Skeletal muscle tissue (tissue), 3 donors: ENCODE measurements at regions not wholly inside any gene's neighbourhood (a gene's known extent, or its start where the extent isn't known, plus 50 kb on each side); places are given as distances from the start of the nearest gene placed in this dataset.

Experiments
- H3K27ac ChIP-seq: one replicate; pipeline ENCODE4 v1.7.0; 2013; ENCODE audit warnings: mild to moderate bottlenecking, low read depth, low read length, inconsistent platforms
- H3K27me3 ChIP-seq, 3 donors: one replicate each; pipeline ENCODE4 v1.7.0; 2013; ENCODE audit warnings: low read length in 3 of 3; ENCODE audit not compliant: control insufficient read depth in 3 of 3, insufficient read depth in 3 of 3
- H3K36me3 ChIP-seq, 3 donors: one replicate each; pipeline ENCODE4 v1.7.0; 2013; ENCODE audit warnings: low read length in 3 of 3; ENCODE audit not compliant: control insufficient read depth in 3 of 3, insufficient read depth in 3 of 3
- H3K4me1 ChIP-seq, 3 donors: one replicate each; pipeline ENCODE4 v1.7.0; 2013; ENCODE audit warnings: low read length in 3 of 3, mild to moderate bottlenecking in 3 of 3; ENCODE audit not compliant: control insufficient read depth in 3 of 3, insufficient read depth in 3 of 3
- H3K4me3 ChIP-seq, 3 donors: one replicate each; pipeline ENCODE4 v1.7.0; 2013; ENCODE audit warnings: low read length in 3 of 3
- H3K9ac ChIP-seq, 3 donors: one replicate each; pipeline ENCODE4 v1.7.0; 2013; ENCODE audit warnings: low read length in 3 of 3, mild to moderate bottlenecking in 3 of 3, moderate library complexity in 2 of 3, low read depth in 1 of 3
- H3K9me3 ChIP-seq, 3 donors: one replicate each; pipeline ENCODE4 v1.7.0; 2013; ENCODE audit warnings: low read length in 3 of 3; ENCODE audit not compliant: control insufficient read depth in 3 of 3
- donor health status: Osteomylitis.

DNA sequence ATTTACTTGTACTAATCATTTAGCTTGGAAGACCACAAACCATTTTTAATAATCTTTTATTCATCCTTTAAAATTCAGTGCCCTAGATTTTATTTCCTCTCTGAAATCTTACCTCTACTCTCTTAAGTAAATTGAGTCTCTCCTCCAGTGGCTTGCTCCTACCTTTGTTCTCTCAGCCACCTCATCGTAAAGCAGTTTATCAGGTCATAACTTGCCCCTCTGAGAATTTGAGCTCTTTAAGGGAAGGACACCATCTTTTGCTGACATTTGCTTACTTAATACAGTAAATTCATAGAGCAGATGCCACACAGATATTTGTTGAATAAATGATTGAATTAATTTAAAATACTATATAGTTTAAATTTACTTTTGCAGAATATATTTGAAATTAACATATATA is 794.3 kb downstream of the C12orf50 start:
- H3K9ac ChIP-seq = no peak overlapping the region
- H3K4me1 ChIP-seq = no peaks in the 10 kb centered on the region
- no peak overlapping the region for H3K4me3 ChIP-seq
- no peaks in the 10 kb centered on the region for H3K9me3 ChIP-seq
- H3K27me3 ChIP-seq = no peaks in the 10 kb centered on the region
- no peak overlapping the region for H3K27ac ChIP-seq
- H3K36me3 ChIP-seq = no peaks in the 10 kb centered on the region

DNA sequence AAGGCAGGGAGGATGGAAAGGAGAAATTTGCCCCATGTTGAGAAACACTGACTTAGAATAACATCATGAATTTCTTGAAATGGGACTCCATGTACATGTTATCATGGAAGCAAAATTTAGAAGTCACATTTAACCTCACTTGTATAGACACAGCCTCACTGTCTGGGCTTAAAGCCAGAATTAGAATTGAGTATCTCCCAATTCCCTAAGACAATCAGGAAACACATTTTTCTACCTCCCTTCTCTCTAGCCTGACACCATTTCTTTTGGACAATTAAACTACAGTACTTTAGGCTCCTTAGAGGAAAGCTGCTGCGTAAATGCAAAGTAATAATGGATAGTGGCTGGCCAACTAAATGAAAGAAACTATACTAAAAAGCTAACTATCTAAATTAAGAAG is 795.5 kb downstream of the C12orf50 start:
- H3K4me3 ChIP-seq = no peak overlapping the region

DNA sequence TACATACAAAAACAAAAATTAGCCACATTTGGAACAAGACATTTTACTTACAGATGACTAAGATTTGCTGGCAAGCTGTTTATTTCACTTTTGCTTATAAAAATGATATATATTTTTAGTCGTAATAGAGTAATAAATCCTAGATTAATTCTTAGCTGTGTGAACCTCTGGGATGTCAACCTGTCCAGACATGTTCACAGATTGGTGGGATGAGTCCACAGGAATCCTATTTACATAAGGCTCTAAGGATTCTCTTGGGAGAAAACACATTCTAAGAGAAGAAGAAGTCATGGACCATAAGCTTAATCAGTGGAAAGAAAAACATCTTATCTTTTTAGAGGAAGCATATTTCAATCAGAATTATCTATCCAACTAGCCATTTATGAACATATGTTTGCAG is 797.4 kb downstream of the C12orf50 start:
- Histone ChIP-seq H3K36me3 (no peaks in the 10 kb centered on the region), H3K4me3 (no peak overlapping the region), H3K4me1 (no peaks in the 10 kb centered on the region), H3K27ac (no peak overlapping the region), H3K9me3 (no peaks in the 10 kb centered on the region), H3K9ac (no peak overlapping the region), H3K27me3 (no peaks in the 10 kb centered on the region)

More for the DNA sequence above, 795.5 kb downstream of the C12orf50 start:
- Histone ChIP-seq H3K4me1 (no peaks in the 10 kb centered on the region), H3K9ac (no peak overlapping the region), H3K27ac (no peak overlapping the region), H3K27me3 (no peaks in the 10 kb centered on the region), H3K36me3 (no peaks in the 10 kb centered on the region), H3K9me3 (no peaks in the 10 kb centered on the region)

DNA sequence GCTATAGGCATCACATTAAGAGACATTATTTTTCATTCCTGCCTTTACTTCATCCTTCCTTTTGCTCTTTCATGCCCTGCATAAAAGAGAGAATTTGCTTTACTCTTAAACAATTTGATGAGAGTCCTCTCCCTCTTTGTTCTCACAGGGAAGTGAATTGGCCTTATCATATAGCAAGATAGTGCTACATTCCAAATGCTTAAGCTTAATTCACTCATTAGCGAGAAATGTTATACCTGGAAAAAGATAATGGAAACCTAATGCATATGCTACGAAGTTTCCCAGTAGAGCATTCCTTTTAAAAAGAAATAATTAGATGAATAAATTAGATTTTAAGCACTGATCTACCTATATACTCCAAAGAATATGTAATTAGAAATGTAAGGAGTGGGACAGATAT is 798.8 kb downstream of the C12orf50 start:
- Histone ChIP-seq H3K4me1 (no peaks in the 10 kb centered on the region), H3K9ac (no peak overlapping the region), H3K9me3 (no peaks in the 10 kb centered on the region), H3K27ac (no peak overlapping the region), H3K36me3 (no peaks in the 10 kb centered on the region), H3K4me3 (no peak overlapping the region), H3K27me3 (no peaks in the 10 kb centered on the region)

DNA sequence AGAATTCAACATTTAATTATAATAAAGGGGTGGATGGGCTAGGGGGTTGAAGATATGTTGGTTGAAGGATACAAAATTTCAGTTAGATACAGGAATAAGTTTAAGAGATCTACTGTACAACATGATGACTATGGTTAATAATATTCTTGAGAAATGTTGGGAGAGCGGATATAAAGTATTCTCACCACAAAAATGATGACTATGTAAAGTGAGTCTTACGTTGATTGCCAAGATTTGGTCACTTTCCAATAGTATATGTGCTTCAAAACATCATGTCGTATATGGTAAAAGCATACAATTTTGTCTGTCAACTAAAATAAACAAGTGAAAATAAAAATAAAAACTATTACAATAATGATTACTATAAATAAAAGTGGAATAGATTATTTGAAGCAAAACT is 802.0 kb downstream of the C12orf50 start:
- Histone ChIP-seq H3K4me1 (no peaks in the 10 kb centered on the region), H3K27ac (no peak overlapping the region), H3K9ac (no peak overlapping the region), H3K4me3 (no peak overlapping the region), H3K36me3 (no peaks in the 10 kb centered on the region), H3K9me3 (no peaks in the 10 kb centered on the region), H3K27me3 (no peaks in the 10 kb centered on the region)

DNA sequence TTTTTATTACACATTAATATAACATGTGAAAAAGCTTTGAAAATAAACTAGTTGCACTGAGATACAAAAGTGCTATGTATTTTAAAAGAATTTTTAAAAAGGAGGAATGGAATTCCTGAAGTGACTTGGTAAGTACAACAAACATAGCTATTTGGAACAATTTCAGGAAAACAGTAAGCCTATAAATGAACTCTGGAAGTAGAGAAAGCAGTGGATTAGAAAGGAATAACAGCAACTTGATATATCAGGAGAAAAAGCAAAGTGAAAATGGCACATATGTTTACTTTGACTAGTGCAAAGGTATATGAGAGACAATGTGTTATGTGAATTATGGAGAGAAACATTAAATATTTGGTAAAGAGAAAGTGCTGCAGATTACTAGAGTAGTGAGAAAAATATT is 811.7 kb downstream of the C12orf50 start:
- no peaks in the 10 kb centered on the region for H3K9me3 ChIP-seq
- H3K4me3 ChIP-seq = no peak overlapping the region
- no peak overlapping the region for H3K27ac ChIP-seq

DNA sequence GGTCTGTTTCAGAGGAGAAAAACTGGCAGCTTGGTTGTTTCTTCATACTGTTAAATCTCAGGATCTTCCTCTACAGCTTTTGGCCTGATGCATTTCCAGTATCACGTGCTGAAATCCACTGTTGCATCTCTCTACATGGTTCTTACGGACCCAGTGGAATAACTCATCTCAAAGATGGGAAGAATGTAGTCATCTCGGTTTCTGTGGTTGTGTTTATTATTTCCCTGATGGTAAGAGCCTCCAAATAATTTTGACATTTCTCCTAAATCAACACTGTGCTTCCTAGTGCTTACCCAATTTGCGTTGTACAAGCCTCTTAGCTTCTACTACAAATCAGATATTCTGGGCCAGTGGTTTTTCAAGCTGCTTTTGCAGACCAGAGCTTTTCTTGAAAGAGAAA is 812.8 kb downstream of the C12orf50 start:
- Histone ChIP-seq H3K27ac (no peak overlapping the region), H3K36me3 (no peaks in the 10 kb centered on the region), H3K9me3 (no peaks in the 10 kb centered on the region), H3K4me3 (no peak overlapping the region), H3K4me1 (no peaks in the 10 kb centered on the region), H3K9ac (no peak overlapping the region), H3K27me3 (no peaks in the 10 kb centered on the region)

More for the DNA sequence above, 811.7 kb downstream of the C12orf50 start:
- Histone ChIP-seq H3K27me3 (no peaks in the 10 kb centered on the region), H3K9ac (no peak overlapping the region), H3K4me1 (no peaks in the 10 kb centered on the region), H3K36me3 (no peaks in the 10 kb centered on the region)

DNA sequence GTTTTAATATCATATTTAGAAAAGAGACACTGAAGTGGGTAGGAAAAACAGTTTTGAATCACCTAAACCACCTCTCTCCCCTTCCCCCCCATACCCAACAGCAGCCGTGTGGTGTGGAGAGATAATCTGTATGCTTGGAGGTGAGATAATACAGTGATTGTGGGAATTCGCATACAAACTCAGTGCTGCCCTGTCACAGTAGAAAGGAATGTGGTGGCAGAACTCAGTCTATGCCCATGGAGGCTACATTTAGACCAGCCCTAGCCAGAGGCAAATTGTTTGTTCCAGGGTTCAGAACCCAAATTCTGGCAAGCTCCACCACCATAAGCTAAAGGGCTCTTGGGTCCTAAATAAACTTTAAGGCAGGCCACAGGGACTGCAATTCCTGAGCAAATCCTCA is 827.0 kb downstream of the C12orf50 start:
- Histone ChIP-seq H3K9ac (no peak overlapping the region), H3K27ac (no peak overlapping the region), H3K36me3 (no peaks in the 10 kb centered on the region), H3K4me1 (no peaks in the 10 kb centered on the region), H3K4me3 (no peak overlapping the region), H3K9me3 (no peaks in the 10 kb centered on the region), H3K27me3 (no peaks in the 10 kb centered on the region)

DNA sequence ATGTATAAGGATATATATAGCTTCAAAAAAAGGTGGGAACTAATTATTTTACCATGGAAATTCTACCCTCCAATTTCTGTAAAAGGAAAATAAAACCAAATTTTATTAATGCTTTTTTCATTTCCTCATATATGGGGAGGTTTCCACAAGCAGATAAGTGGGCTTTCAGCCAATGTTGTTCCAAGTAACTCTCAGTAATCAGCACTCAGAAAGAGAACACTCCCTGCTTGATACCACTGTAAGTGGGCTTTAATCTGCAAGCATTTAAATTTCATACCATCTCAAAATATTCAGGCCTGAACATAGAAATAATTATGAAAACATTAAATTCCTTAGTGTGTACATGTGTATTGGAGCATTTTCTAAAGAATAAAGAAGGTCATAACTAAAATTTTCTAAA is 827.6 kb downstream of the C12orf50 start:
- Histone ChIP-seq H3K27ac (no peak overlapping the region), H3K9ac (no peak overlapping the region), H3K36me3 (no peaks in the 10 kb centered on the region), H3K27me3 (no peaks in the 10 kb centered on the region), H3K4me3 (no peak overlapping the region), H3K4me1 (no peaks in the 10 kb centered on the region), H3K9me3 (no peaks in the 10 kb centered on the region)

DNA sequence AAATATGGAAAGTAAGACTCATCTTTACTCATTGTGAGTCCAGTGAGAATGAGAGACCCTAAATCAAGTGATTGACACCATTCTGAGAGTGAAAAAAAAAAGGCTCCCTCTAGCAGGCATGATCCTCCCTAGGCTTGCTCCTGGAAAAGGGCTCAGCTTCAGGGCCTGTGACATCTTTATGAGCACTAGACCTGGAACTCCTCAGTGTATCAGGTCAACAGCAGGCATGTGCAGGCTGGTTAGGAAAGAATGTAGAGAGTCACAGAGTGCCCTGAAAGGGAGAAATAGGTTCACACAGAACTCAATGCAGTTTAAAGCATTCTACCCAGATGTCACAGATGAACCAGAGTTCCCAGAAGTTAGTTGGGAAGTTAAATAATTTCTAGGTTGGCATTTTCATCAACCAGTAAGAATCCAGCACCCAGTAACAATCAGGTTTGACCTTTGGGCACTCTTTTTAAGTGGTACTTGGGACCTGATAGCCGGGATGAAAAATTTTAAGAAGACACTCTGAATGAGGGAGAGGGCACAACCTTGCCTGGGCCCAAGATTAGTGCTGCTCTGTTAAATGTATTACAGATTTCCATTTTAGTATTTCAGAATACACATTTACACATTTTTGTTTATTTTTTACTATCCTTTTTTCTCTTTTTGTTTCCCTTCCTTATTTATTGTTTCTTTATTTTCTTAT is 828.8 kb downstream of the C12orf50 start:
- H3K4me1 ChIP-seq = no peaks in the 10 kb centered on the region
- H3K27ac ChIP-seq = no peak overlapping the region
- no peaks in the 10 kb centered on the region for H3K27me3 ChIP-seq
- no peak overlapping the region for H3K9ac ChIP-seq
- no peaks in the 10 kb centered on the region for H3K9me3 ChIP-seq
- H3K36me3 ChIP-seq = no peaks in the 10 kb centered on the region
- H3K4me3 ChIP-seq = no peak overlapping the region
